Stomach (tissue), 8 donors: ENCODE measurements at regions not wholly inside any gene's neighbourhood (a gene's known extent, or its start where the extent isn't known, plus 50 kb on each side); places are given as distances from the start of the nearest gene placed in this dataset.
"Not testable (repeated sequence)": the region's sequence is repeated elsewhere in the genome, so short reads cannot be mapped to it uniquely, and the experiment has no call there.

ENCODE experiments used
- DNase-seq, 2 donors: peaks; one replicate each; pipeline versions ENCODE4 v3.0.0 to v3.0.0-alpha.2; 2013 to 2019
- H3K27ac ChIP-seq, 5 donors: fragments of 200-600 bp in 4 of 5; sonication (generic) in 4 of 5; one replicate each; pipeline ENCODE4 v1.5.1; 2013 to 2019; ENCODE audit warnings: mild to moderate bottlenecking in 1 of 5, moderate library complexity in 1 of 5
- H3K27me3 ChIP-seq, 3 donors: fragments of 200-600 bp; sonication (generic); one replicate each; pipeline ENCODE4 v1.5.1; 2017 to 2019; ENCODE audit warnings: mixed run types in 1 of 3
- H3K36me3 ChIP-seq, 4 donors: fragments of 200-600 bp; sonication (generic); 1 replicate in 3 of 4; 2 replicates in 1 of 4; pipeline ENCODE4 v1.5.1; 2016 to 2019
- H3K4me1 ChIP-seq, 4 donors: fragments of 200-600 bp; sonication (generic); one replicate each; pipeline ENCODE4 v1.5.1; 2016 to 2019
- H3K4me3 ChIP-seq, 4 donors: fragments of 200-600 bp; sonication (generic) in 3 of 4; one replicate each; pipeline ENCODE4 v1.5.1; 2016 to 2019; ENCODE audit warnings: mild to moderate bottlenecking in 1 of 4
- H3K9me3 ChIP-seq, 4 donors: fragments of 200-600 bp; sonication (generic); one replicate each; pipeline ENCODE4 v1.5.1; 2016 to 2019
- CTCF ChIP-seq, 7 experiments: fragments of 450-650 bp in 4 of 7; fragments of 200-600 bp in 3 of 7; sonication (generic) in 3 of 7; IDR thresholded peaks; one replicate each; pipeline ENCODE4 v1.5.1; 2016 to 2019; ENCODE audit warnings: antibody characterized with exemption in 7 of 7, control low read depth in 2 of 7, mild to moderate bottlenecking in 1 of 7
- EP300 ChIP-seq: sonication (generic); formaldehyde crosslinking; IDR thresholded peaks from one replicate; pipeline ENCODE4 v1.6.1; 2017; ENCODE audit warnings: antibody characterized with exemption
- POLR2A ChIP-seq, 4 donors: fragments of 450-650 bp; IDR thresholded peaks; one replicate each; pipeline ENCODE4 v1.6.1; 2016; ENCODE audit warnings: antibody characterized with exemption in 4 of 4, control low read depth in 2 of 4, mild to moderate bottlenecking in 1 of 4, moderate library complexity in 1 of 4
- POLR2AphosphoS5 ChIP-seq, 3 donors: sonication (generic); formaldehyde crosslinking; IDR thresholded peaks; one replicate each; pipeline ENCODE4 v1.6.1; 2016; ENCODE audit warnings: antibody characterized with exemption in 3 of 3
- WGBS, 5 donors: extraction: QIAGEN DNeasy Blood & Tissue Kit in 3 of 5; methylation state at CpG; one replicate each; pipeline versions ENCODE4 v1.1.5 to v1.1.7; 2013 to 2018; 5-methylcytosine and 5-hydroxymethylcytosine counted together
- intact Hi-C: fragments of 100-400 bp; cut with DNase I; formaldehyde crosslinking; loops from one replicate; pipeline ENCODE4 v1.15.1; 2023; ENCODE audit warnings: low total_unique reads
- donor health status: healthy with polysubstance abuse.
- donor health status: Bipolar disorder and iron deficiency.
- donor health status: healthy.

- peak overlapping the region in 3 of 5 donors; percentile 24 to 64 (median 28) for H3K27ac ChIP-seq
- H3K4me3 ChIP-seq, result no peak overlapping the region
- WGBS, 5 donors, result 33 to 77% (median 67%) methylated on average over 1 of the region's 1 CpG
- H3K4me1 ChIP-seq, result no peaks in the 10 kb centered on the region
- no peaks in the 10 kb centered on the region for H3K9me3 ChIP-seq
- intact Hi-C loops, result no loop called here
- DNase-seq, result peak in 1 of 2 donors; percentile 58
- H3K27me3 ChIP-seq, result no peaks in the 10 kb centered on the region
- TF ChIP-seq EP300, result no peak
- no peak for TF ChIP-seq POLR2AphosphoS5 (IDR thresholded peaks at IDR 0.05)
- H3K36me3 ChIP-seq, result no peaks in the 10 kb centered on the region
Observed at GRCh38 chr5:108560581-108560980, 178.7 kb upstream of the FBXL17 start.

GRCh38 chr5:108560166-108560565 lies 178.3 kb upstream of the FBXL17 start:
- H3K27me3 ChIP-seq, result no peaks in the 10 kb centered on the region
- H3K27ac ChIP-seq, result no peak overlapping the region
- intact Hi-C loops, result no loop called here
- no peaks in the 10 kb centered on the region for H3K9me3 ChIP-seq
- H3K4me3 ChIP-seq, result no peak overlapping the region
- no peaks in the 10 kb centered on the region for H3K36me3 ChIP-seq
- no peaks in the 10 kb centered on the region for H3K4me1 ChIP-seq
- no peak for DNase-seq
- TF ChIP-seq POLR2AphosphoS5 (IDR thresholded peaks at IDR 0.05), result no peak
- TF ChIP-seq EP300, result no peak
- TF ChIP-seq POLR2A (IDR thresholded peaks at IDR 0.05), result no peak
- no peak for TF ChIP-seq CTCF (IDR thresholded peaks at IDR 0.05)
- 73 to 90% (median 80%) methylated on average over 2 of the region's 2 CpGs for WGBS, 5 donors

GRCh38 chr5:108558840-108559239 lies 176.9 kb upstream of the FBXL17 start:
- H3K27me3 ChIP-seq, DNase-seq, H3K4me3 ChIP-seq, H3K27ac ChIP-seq, H3K36me3 ChIP-seq, H3K9me3 ChIP-seq, intact Hi-C loops, H3K4me1 ChIP-seq: not testable (repeated sequence)
- 97 to 98% (median 98%) methylated on average over 11 to 16 of the region's 24 CpGs; no CpG with 5 or more reads in 2 of the 5 donors for WGBS, 5 donors

- H3K4me3 ChIP-seq, DNase-seq, H3K27me3 ChIP-seq, intact Hi-C loops, H3K27ac ChIP-seq, H3K9me3 ChIP-seq, H3K36me3 ChIP-seq, H3K4me1 ChIP-seq: not testable (repeated sequence)
- 89 to 97% (median 93%) methylated on average over 2 to 4 of the region's 5 CpGs for WGBS, 5 donors
Observed at GRCh38 chr5:108558142-108558541, 176.2 kb upstream of the FBXL17 start.

- no peaks in the 10 kb centered on the region for H3K9me3 ChIP-seq
- DNase-seq, result no peak
Observed at GRCh38 chr5:108557686-108558085, 175.8 kb upstream of the FBXL17 start.

More at GRCh38 chr5:108557686-108558085, 175.8 kb upstream of the FBXL17 start:
- TF ChIP-seq POLR2A (IDR thresholded peaks at IDR 0.05), result no peak
- no peak for TF ChIP-seq EP300
- TF ChIP-seq CTCF (IDR thresholded peaks at IDR 0.05), result no peak
- no peak for TF ChIP-seq POLR2AphosphoS5 (IDR thresholded peaks at IDR 0.05)
- intact Hi-C loops, result no loop called here
- Histone ChIP-seq H3K27me3 (no peaks in the 10 kb centered on the region), H3K36me3 (no peaks in the 10 kb centered on the region), H3K4me1 (no peaks in the 10 kb centered on the region), H3K27ac (no peak overlapping the region), H3K4me3 (no peak overlapping the region)
- 79 to 88% (median 84%) methylated on average over 2 of the region's 2 CpGs for WGBS, 5 donors
